ENCODE measurements at regions not wholly inside any gene's neighbourhood (a gene's known extent, or its start where the extent isn't known, plus 50 kb on each side); places are given as distances from the start of the nearest gene placed in this dataset. TPM values are rescaled to one million over a fixed set of nuclear protein-coding genes. Genes with fewer than 3 reads are reported as not detected.

- TF ChIP-seq CTCF (IDR thresholded peaks at IDR 0.05; ENCODE audit: insufficient read depth, low read depth, low read length), result no peak
- H3K36me3 ChIP-seq (ENCODE audit: control insufficient read depth, insufficient read depth, low read length), result no peaks in the 10 kb centered on the region
- H3K4me3 ChIP-seq (ENCODE audit: low read depth, low read length), result no peak overlapping the region
- no peak for DNase-seq (ENCODE audit: low read depth)
- ChIA-PET CTCF (no interaction called here), POLR2A (no interaction called here)
- H3K27me3 ChIP-seq (ENCODE audit: control insufficient read depth, insufficient read depth, low read length), result no peaks in the 10 kb centered on the region
Measured at GRCh38 chrX:40149286-40150175, 51.8 kb upstream of the BCOR start.

GRCh38 chrX:40148385-40149285, 50.9 kb upstream of the BCOR start:
- Histone ChIP-seq H3K27me3 (ENCODE audit: control insufficient read depth, insufficient read depth, low read length) (no peaks in the 10 kb centered on the region), H3K4me3 (ENCODE audit: low read depth, low read length) (no peak overlapping the region), H3K36me3 (ENCODE audit: control insufficient read depth, insufficient read depth, low read length) (no peaks in the 10 kb centered on the region)
- no peak for DNase-seq (ENCODE audit: low read depth)
- POLR2A ChIA-PET, result no interaction called here
- no peak for TF ChIP-seq CTCF (IDR thresholded peaks at IDR 0.05; ENCODE audit: insufficient read depth, low read depth, low read length)
- CTCF ChIA-PET, result no interaction called here

- H3K36me3 ChIP-seq (ENCODE audit: control insufficient read depth, insufficient read depth, low read length), result no peaks in the 10 kb centered on the region
- no peaks in the 10 kb centered on the region for H3K27me3 ChIP-seq (ENCODE audit: control insufficient read depth, insufficient read depth, low read length)
- H3K4me3 ChIP-seq (ENCODE audit: low read depth, low read length), result no peak overlapping the region
- TF ChIP-seq CTCF (IDR thresholded peaks at IDR 0.05; ENCODE audit: insufficient read depth, low read depth, low read length), result no peak
- DNase-seq (ENCODE audit: low read depth), result no peak
- POLR2A ChIA-PET, result no interaction called here
- CTCF ChIA-PET, result no interaction called here
Measured at GRCh38 chrX:40147971-40148370, 50.2 kb upstream of the BCOR start.

Small RNA genes in the stretch of these regions (small RNA-seq; reads per million reads assigned to genes)
- gene RF00019 (ENCODE audit: insufficient read length, low read depth, low replicate concordance), result not detected

All from BJ (cell line).